Breast epithelium (tissue), 4 donors: ENCODE measurements at regions not wholly inside any gene's neighbourhood (a gene's known extent, or its start where the extent isn't known, plus 50 kb on each side); places are given as distances from the start of the nearest gene placed in this dataset.
A peak's percentile ranks its signal among the peaks of the same experiment; 100 is the strongest.

ENCODE experiments used
- DNase-seq, 2 donors: peaks; one replicate each; pipeline ENCODE4 v3.0.0-alpha.2; 2019; ENCODE audit warnings: low spot score in 2 of 2
- H3K27ac ChIP-seq, 2 donors: fragments of 200-600 bp; sonication (generic) in 1 of 2; one replicate each; pipeline ENCODE4 v1.5.1; 2016 to 2019; ENCODE audit warnings: mild to moderate bottlenecking in 1 of 2
- H3K27me3 ChIP-seq, 2 donors: fragments of 200-600 bp; sonication (generic) in 1 of 2; one replicate each; pipeline versions ENCODE4 v1.5.1 to v1.6.0; 2017 to 2019; ENCODE audit warnings: control low read depth in 1 of 2, mild to moderate bottlenecking in 1 of 2
- H3K36me3 ChIP-seq: fragments of 200-600 bp; one replicate; pipeline ENCODE4 v1.5.1; 2019
- H3K4me1 ChIP-seq, 2 donors: fragments of 200-600 bp; sonication (generic); one replicate each; pipeline ENCODE4 v1.5.1; 2016 to 2019; ENCODE audit warnings: control low read depth in 1 of 2
- H3K4me3 ChIP-seq, 3 donors: fragments of 200-600 bp; sonication (generic); 1 replicate in 2 of 3; 2 replicates in 1 of 3; pipeline ENCODE4 v1.5.1; 2016 to 2019; ENCODE audit warnings: mild to moderate bottlenecking in 3 of 3, moderate library complexity in 2 of 3
- H3K9me3 ChIP-seq, 2 donors: fragments of 200-600 bp; sonication (generic) in 1 of 2; one replicate each; pipeline ENCODE4 v1.5.1; 2016 to 2019; ENCODE audit warnings: control low read depth in 1 of 2
- POLR2A ChIP-seq: fragments of 450-650 bp; IDR thresholded peaks from one replicate; pipeline ENCODE4 v1.6.1; 2016; ENCODE audit warnings: antibody characterized with exemption, mild to moderate bottlenecking, moderate library complexity
- POLR2AphosphoS5 ChIP-seq, 3 donors: sonication (generic); formaldehyde crosslinking; IDR thresholded peaks; one replicate each; pipeline ENCODE4 v1.6.1; 2017; ENCODE audit warnings: antibody characterized with exemption in 3 of 3
- intact Hi-C: fragments of 100-400 bp; cut with DNase I; formaldehyde crosslinking; loops from one replicate; pipeline ENCODE4 v1.15.1; 2023; ENCODE audit warnings: low total_unique reads
- TF ChIP-seq, protein P1 (sequence below), 3 donors: fragments of 450-650 bp; IDR thresholded peaks; one replicate each; pipeline ENCODE4 v1.5.1; 2016 to 2017; ENCODE audit warnings: antibody characterized with exemption in 3 of 3, mild to moderate bottlenecking in 3 of 3, moderate library complexity in 3 of 3

DNA sequence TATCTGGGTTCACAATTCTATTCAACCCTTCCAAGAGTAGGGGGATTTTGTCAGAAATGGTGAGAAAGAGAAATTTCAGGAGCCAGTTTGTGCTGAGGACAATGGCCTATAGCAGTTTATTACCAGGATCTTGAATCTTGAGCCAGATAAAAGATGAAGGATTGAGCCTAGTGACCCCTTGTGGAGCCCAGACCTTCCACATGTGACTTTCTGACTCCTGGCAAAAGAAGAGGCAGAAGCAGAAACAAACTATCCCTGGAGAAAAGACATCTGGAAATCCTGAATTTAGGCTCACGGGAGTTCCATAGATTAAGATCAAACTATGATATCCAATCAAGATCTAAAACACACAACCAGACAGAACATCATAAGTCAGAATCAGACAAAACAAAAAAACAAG is 60.9 kb upstream of the CHRM2 start:
- no peak overlapping the region for H3K4me3 ChIP-seq
- no peaks in the 10 kb centered on the region for H3K27me3 ChIP-seq
- TF ChIP-seq POLR2AphosphoS5 (IDR thresholded peaks at IDR 0.05), result no peak
- TF ChIP-seq, protein P1, sequence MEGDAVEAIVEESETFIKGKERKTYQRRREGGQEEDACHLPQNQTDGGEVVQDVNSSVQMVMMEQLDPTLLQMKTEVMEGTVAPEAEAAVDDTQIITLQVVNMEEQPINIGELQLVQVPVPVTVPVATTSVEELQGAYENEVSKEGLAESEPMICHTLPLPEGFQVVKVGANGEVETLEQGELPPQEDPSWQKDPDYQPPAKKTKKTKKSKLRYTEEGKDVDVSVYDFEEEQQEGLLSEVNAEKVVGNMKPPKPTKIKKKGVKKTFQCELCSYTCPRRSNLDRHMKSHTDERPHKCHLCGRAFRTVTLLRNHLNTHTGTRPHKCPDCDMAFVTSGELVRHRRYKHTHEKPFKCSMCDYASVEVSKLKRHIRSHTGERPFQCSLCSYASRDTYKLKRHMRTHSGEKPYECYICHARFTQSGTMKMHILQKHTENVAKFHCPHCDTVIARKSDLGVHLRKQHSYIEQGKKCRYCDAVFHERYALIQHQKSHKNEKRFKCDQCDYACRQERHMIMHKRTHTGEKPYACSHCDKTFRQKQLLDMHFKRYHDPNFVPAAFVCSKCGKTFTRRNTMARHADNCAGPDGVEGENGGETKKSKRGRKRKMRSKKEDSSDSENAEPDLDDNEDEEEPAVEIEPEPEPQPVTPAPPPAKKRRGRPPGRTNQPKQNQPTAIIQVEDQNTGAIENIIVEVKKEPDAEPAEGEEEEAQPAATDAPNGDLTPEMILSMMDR (IDR thresholded peaks at IDR 0.05), result no peak
- TF ChIP-seq POLR2A, result no peak
- no peak overlapping the region for H3K27ac ChIP-seq
- H3K9me3 ChIP-seq, result peaks cover 0 to 14% of the 10 kb centered on the region in 2 donors
- no peaks in the 10 kb centered on the region for H3K36me3 ChIP-seq
- no peak for DNase-seq
- intact Hi-C loops, result no loop called here
- no peaks in the 10 kb centered on the region for H3K4me1 ChIP-seq

DNA sequence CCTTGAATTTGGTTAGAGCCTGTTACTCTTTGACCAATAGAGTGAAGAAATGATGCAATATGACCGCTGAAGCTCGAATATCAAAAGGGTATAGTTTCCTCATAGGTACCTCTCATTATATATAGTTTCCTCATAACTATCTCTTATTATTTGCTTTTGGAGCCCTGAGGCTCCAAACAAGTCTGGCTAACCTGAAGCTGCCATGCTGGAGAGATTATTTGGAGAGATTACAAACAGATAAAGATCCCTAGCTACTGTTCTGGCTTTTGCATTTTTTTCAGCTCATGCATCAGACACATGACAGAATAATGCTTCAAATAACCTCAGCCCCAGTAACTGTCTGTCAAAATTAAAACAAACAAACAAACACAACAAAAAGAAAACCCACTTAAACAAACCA is 65.4 kb upstream of the CHRM2 start:
- no peak overlapping the region for H3K27ac ChIP-seq
- TF ChIP-seq, protein P1 (IDR thresholded peaks at IDR 0.05), result no peak
- TF ChIP-seq POLR2AphosphoS5 (IDR thresholded peaks at IDR 0.05) (no peak), POLR2A (no peak)
- H3K4me1 ChIP-seq, result no peaks in the 10 kb centered on the region
- no peak overlapping the region for H3K4me3 ChIP-seq
- intact Hi-C loops, result no loop called here
- H3K9me3 ChIP-seq, result no peaks in the 10 kb centered on the region
- DNase-seq, result no peak
- no peaks in the 10 kb centered on the region for H3K27me3 ChIP-seq
- no peaks in the 10 kb centered on the region for H3K36me3 ChIP-seq

GRCh38 chr7:136783934-136784333 is 84.5 kb upstream of the CHRM2 start:
- H3K36me3 ChIP-seq, result no peaks in the 10 kb centered on the region
- TF ChIP-seq POLR2AphosphoS5 (IDR thresholded peaks at IDR 0.05) (no peak), POLR2A (no peak)
- TF ChIP-seq, protein P1 (IDR thresholded peaks at IDR 0.05), result no peak
- H3K27me3 ChIP-seq, result no peaks in the 10 kb centered on the region
- intact Hi-C loops, result no loop called here
- H3K9me3 ChIP-seq, result no peaks in the 10 kb centered on the region
- DNase-seq, result no peak
- no peaks in the 10 kb centered on the region for H3K4me1 ChIP-seq
- no peak overlapping the region for H3K27ac ChIP-seq
- H3K4me3 ChIP-seq, result no peak overlapping the region

DNA sequence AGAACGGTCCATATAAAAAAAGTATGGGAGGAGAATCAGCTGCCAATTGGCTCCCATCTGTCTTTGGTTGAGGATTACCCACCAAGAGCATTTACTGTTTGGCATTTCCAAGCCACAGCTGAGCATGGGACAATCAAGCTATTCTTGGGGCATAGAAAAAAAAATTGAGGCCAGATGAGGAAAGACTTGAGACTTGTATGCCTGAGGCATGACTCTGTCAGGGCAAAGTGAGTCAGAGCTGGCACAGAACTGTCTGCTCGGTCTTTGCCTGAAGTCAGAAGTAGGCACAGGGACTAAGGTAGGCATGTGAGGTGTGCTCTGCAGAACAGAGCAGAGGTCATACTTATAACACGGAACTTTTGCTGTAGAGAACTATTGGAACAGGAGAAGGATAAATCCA is 126.5 kb upstream of the CHRM2 start:
- Histone ChIP-seq H3K4me1 (no peaks in the 10 kb centered on the region), H3K27ac (no peak overlapping the region), H3K9me3 (peaks cover 6 to 7% of the 10 kb centered on the region in 2 donors), H3K36me3 (no peaks in the 10 kb centered on the region), H3K27me3 (no peaks in the 10 kb centered on the region), H3K4me3 (no peak overlapping the region)
- intact Hi-C loops, result no loop called here
- TF ChIP-seq, protein P1 (IDR thresholded peaks at IDR 0.05), result no peak
- TF ChIP-seq POLR2AphosphoS5 (IDR thresholded peaks at IDR 0.05), result peak in 1 of 3 donors; percentile 11
- peak in 1 of 2 donors; percentile 44 for DNase-seq

DNA sequence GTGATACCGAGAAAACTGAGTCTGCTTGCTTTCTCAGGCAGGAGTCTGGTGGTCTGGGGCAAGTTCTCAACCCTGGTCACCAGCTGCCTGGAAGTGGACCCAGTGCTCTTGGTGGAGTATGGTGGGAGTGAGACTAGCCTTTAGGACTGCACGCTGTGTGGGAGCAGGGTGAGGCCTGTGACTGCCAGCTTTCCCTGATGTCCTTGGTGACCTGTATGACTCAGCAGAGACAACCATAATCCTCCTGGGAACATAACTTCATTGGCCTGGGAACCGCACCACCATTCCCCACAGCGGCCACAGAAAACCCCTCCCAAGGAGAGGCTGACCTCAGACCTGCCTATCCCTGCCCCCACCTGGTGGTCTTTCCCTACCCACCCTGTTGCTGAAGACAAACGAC is 139.5 kb upstream of the CHRM2 start:
- H3K9me3 ChIP-seq, result peaks cover 0 to 6% of the 10 kb centered on the region in 2 donors
- no peak overlapping the region for H3K4me3 ChIP-seq
- no peak for DNase-seq
- intact Hi-C loops, result no loop called here
- H3K36me3 ChIP-seq, result no peaks in the 10 kb centered on the region
- TF ChIP-seq POLR2AphosphoS5 (IDR thresholded peaks at IDR 0.05) (no peak), POLR2A (no peak)
- TF ChIP-seq, protein P1 (IDR thresholded peaks at IDR 0.05), result no peak
- H3K27ac ChIP-seq, result no peak overlapping the region
- H3K27me3 ChIP-seq, result no peaks in the 10 kb centered on the region
- H3K4me1 ChIP-seq, result no peaks in the 10 kb centered on the region
